ENCODE measurements at regions not wholly inside any gene's neighbourhood (a gene's known extent, or its start where the extent isn't known, plus 50 kb on each side); places are given as distances from the start of the nearest gene placed in this dataset.

DNA sequence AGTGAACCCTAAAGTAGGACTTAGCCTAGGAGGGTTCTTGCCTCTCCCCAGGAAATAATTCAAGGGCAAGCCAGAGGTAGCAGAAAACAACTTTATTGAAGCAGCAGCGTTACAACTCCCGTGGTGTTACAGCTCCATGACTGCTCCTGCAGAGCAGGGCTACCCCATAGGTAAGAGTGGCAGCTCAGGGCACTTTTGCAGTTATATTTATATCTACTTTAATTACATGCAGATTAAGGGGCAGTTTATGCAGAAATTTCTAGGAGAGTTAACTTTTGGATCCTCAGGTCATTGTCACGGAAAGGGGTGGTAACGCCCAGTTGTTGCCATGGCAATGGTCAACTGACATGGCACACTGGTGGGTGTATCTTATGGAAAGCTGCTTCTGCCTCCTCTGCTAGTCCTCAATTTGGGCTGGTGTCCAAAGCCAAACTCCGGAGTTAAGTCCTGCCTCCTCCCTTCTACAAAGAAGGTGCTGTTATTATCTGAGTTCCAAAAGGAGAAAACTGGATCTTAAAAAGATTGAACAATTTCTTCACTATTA lies 1413.0 kb downstream of the DSC3 start:
- TF ChIP-seq, protein P1, sequence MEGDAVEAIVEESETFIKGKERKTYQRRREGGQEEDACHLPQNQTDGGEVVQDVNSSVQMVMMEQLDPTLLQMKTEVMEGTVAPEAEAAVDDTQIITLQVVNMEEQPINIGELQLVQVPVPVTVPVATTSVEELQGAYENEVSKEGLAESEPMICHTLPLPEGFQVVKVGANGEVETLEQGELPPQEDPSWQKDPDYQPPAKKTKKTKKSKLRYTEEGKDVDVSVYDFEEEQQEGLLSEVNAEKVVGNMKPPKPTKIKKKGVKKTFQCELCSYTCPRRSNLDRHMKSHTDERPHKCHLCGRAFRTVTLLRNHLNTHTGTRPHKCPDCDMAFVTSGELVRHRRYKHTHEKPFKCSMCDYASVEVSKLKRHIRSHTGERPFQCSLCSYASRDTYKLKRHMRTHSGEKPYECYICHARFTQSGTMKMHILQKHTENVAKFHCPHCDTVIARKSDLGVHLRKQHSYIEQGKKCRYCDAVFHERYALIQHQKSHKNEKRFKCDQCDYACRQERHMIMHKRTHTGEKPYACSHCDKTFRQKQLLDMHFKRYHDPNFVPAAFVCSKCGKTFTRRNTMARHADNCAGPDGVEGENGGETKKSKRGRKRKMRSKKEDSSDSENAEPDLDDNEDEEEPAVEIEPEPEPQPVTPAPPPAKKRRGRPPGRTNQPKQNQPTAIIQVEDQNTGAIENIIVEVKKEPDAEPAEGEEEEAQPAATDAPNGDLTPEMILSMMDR (IDR thresholded peaks at IDR 0.05), result no peak
- no peak for TF ChIP-seq ZFX (IDR thresholded peaks at IDR 0.05; ENCODE audit: borderline replicate concordance)
